Astrocyte (in vitro differentiated cells and primary cell): ENCODE measurements at regions not wholly inside any gene's neighbourhood (a gene's known extent, or its start where the extent isn't known, plus 50 kb on each side); places are given as distances from the start of the nearest gene placed in this dataset.

Experiments used
- EZH2 ChIP-seq: IDR thresholded peaks from 2 replicates; pipeline ENCODE4 v1.6.1; 2012; ENCODE audit warnings: mild to moderate bottlenecking, low read length, inconsistent platforms; ENCODE audit not compliant: insufficient read depth
- TF ChIP-seq, protein P1 (sequence below): IDR thresholded peaks from 2 replicates; pipeline ENCODE4 v1.5.1; 2011; ENCODE audit warnings: low read depth, mild to moderate bottlenecking, inconsistent platforms, low read length, moderate library complexity; ENCODE audit not compliant: insufficient read depth

DNA sequence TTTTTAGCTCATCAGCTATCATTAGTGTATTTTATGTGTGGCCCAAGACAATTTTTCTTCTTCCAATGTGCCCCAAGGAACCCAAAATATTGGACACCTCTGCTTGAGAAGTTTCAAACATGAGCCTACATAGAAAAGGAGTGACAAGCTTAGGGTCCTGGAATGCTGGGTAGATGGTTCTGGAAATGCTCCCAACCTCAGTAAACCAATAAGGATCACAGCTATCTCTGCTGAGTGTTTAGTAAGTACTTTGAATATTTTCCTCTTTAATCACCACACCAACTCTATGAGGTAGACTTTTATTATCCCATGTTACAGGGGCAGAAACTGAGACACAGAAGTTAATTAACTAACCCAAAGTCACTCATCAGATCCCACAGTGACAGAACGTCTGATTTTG, 164.9 kb upstream of the KLF3 start:
- TF ChIP-seq, protein P1, sequence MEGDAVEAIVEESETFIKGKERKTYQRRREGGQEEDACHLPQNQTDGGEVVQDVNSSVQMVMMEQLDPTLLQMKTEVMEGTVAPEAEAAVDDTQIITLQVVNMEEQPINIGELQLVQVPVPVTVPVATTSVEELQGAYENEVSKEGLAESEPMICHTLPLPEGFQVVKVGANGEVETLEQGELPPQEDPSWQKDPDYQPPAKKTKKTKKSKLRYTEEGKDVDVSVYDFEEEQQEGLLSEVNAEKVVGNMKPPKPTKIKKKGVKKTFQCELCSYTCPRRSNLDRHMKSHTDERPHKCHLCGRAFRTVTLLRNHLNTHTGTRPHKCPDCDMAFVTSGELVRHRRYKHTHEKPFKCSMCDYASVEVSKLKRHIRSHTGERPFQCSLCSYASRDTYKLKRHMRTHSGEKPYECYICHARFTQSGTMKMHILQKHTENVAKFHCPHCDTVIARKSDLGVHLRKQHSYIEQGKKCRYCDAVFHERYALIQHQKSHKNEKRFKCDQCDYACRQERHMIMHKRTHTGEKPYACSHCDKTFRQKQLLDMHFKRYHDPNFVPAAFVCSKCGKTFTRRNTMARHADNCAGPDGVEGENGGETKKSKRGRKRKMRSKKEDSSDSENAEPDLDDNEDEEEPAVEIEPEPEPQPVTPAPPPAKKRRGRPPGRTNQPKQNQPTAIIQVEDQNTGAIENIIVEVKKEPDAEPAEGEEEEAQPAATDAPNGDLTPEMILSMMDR = no peak
- TF ChIP-seq EZH2 = no peak
